Smooth muscle cell (in vitro differentiated cells): ENCODE measurements at regions not wholly inside any gene's neighbourhood (a gene's known extent, or its start where the extent isn't known, plus 50 kb on each side); places are given as distances from the start of the nearest gene placed in this dataset.

ENCODE experiments used
- DNase-seq: peaks from one replicate; lab custom pipeline; 2025; ENCODE audit not compliant: unreplicated experiment; lab: John Stamatoyannopoulos, UW
- H2AFZ ChIP-seq: fragments of 200-600 bp; sonication (generic); 2 replicates; pipeline ENCODE4 v1.6.0; 2016; ENCODE audit warnings: antibody characterized with exemption, low read depth, mild to moderate bottlenecking
- H3F3A ChIP-seq: fragments of 200-600 bp; sonication (generic); 2 replicates; pipeline ENCODE4 v1.6.0; 2017; ENCODE audit warnings: antibody characterized with exemption, low read depth
- H3K27ac ChIP-seq: fragments of 200-600 bp; sonication (generic); 2 replicates; pipeline ENCODE4 v1.5.1; 2016; ENCODE audit warnings: low read depth, mild to moderate bottlenecking
- H3K27me3 ChIP-seq: fragments of 200-600 bp; sonication (generic); 2 replicates; pipeline ENCODE4 v1.6.1; 2016; ENCODE audit warnings: low read depth, mild to moderate bottlenecking
- H3K36me3 ChIP-seq: fragments of 200-600 bp; sonication (generic); 2 replicates; pipeline ENCODE4 v1.5.1; 2016; ENCODE audit warnings: low read depth
- H3K4me1 ChIP-seq: fragments of 200-600 bp; sonication (generic); 2 replicates; pipeline ENCODE4 v1.5.1; 2016; ENCODE audit warnings: low read depth
- H3K4me2 ChIP-seq: fragments of 200-600 bp; sonication (generic); 2 replicates; pipeline ENCODE4 v1.6.0; 2016; ENCODE audit warnings: mild to moderate bottlenecking
- H3K4me3 ChIP-seq: fragments of 200-600 bp; sonication (generic); 2 replicates; pipeline ENCODE4 v1.5.1; 2016; ENCODE audit warnings: mild to moderate bottlenecking
- H3K79me2 ChIP-seq: fragments of 200-600 bp; sonication (generic); 2 replicates; pipeline ENCODE4 v1.6.0; 2016; ENCODE audit warnings: low read depth, mild to moderate bottlenecking
- H3K9ac ChIP-seq: fragments of 200-600 bp; sonication (generic); 2 replicates; pipeline ENCODE4 v1.6.0; 2016; ENCODE audit warnings: low read depth
- H3K9me3 ChIP-seq: fragments of 200-600 bp; sonication (generic); replicated peaks from 2 replicates; pipeline ENCODE4 v1.5.1; 2016; ENCODE audit warnings: low read depth
- H4K20me1 ChIP-seq: fragments of 200-600 bp; sonication (generic); 2 replicates; pipeline ENCODE4 v1.6.0; 2016; ENCODE audit warnings: low read depth
- CTCF ChIP-seq: fragments of 200-600 bp; sonication (generic); IDR thresholded peaks from 2 replicates; pipeline ENCODE4 v1.5.1; 2017; ENCODE audit warnings: borderline replicate concordance, mild to moderate bottlenecking, antibody characterized with exemption; ENCODE audit not compliant: insufficient read depth, poor library complexity, severe bottlenecking
- WGBS: methylation state at CpG from one replicate; pipeline ENCODE4 v1.1.7; 2016; ENCODE audit warnings: low lambda C conversion rate; 5-methylcytosine and 5-hydroxymethylcytosine counted together

GRCh38 chr6:98640366-98640765 is 194.0 kb upstream of the POU3F2 start:
- no peak for DNase-seq
- H3F3A ChIP-seq, result peaks cover 2% of the 10 kb centered on the region
- no peak overlapping the region for H3K9ac ChIP-seq
- H3K4me1 ChIP-seq, result peaks cover 88% of the 10 kb centered on the region
- H3K27ac ChIP-seq, result no peak overlapping the region
- H2AFZ ChIP-seq, result no peak overlapping the region
- H3K27me3 ChIP-seq, result no peaks in the 10 kb centered on the region
- 75% methylated on average over 5 of the region's 5 CpGs for WGBS
- H3K4me2 ChIP-seq, result no peak overlapping the region
- no peaks in the 10 kb centered on the region for H4K20me1 ChIP-seq
- H3K79me2 ChIP-seq, result no peaks in the 10 kb centered on the region
- H3K36me3 ChIP-seq, result no peaks in the 10 kb centered on the region
- TF ChIP-seq CTCF, result no peak
- H3K4me3 ChIP-seq, result no peak overlapping the region
- no peaks in the 10 kb centered on the region for H3K9me3 ChIP-seq

GRCh38 chr6:98641949-98642719 is 192.2 kb upstream of the POU3F2 start:
- Histone ChIP-seq H3K36me3 (no peaks in the 10 kb centered on the region), H3F3A (peaks cover 2% of the 10 kb centered on the region), H3K4me1 (peaks cover 71% of the 10 kb centered on the region), H3K4me2 (peak overlapping the region; percentile 2), H3K9me3 (no peaks in the 10 kb centered on the region), H3K9ac (no peak overlapping the region), H3K4me3 (no peak overlapping the region), H3K27me3 (no peaks in the 10 kb centered on the region), H4K20me1 (no peaks in the 10 kb centered on the region), H3K79me2 (no peaks in the 10 kb centered on the region), H3K27ac (peak overlapping the region; percentile 72), H2AFZ (peak overlapping the region; percentile 34)
- TF ChIP-seq CTCF, result no peak
- WGBS, result 25% methylated on average over 5 of the region's 5 CpGs
- no peak for DNase-seq

- no peaks in the 10 kb centered on the region for H3K79me2 ChIP-seq
- H3K27ac ChIP-seq, result no peak overlapping the region
- H3K36me3 ChIP-seq, result no peaks in the 10 kb centered on the region
- peaks cover 2% of the 10 kb centered on the region for H3F3A ChIP-seq
- no peak for DNase-seq
- H3K4me1 ChIP-seq, result peaks cover 54% of the 10 kb centered on the region
- no peak for TF ChIP-seq CTCF
- H4K20me1 ChIP-seq, result no peaks in the 10 kb centered on the region
- H3K27me3 ChIP-seq, result no peaks in the 10 kb centered on the region
- H2AFZ ChIP-seq, result no peak overlapping the region
- WGBS, result 65% methylated on average over 5 of the region's 5 CpGs
- no peak overlapping the region for H3K4me2 ChIP-seq
- H3K4me3 ChIP-seq, result no peak overlapping the region
- no peaks in the 10 kb centered on the region for H3K9me3 ChIP-seq
- no peak overlapping the region for H3K9ac ChIP-seq
These were observed 190.3 kb upstream of the POU3F2 start for GRCh38 chr6:98644063-98644462.
